Dermis microvascular lymphatic vessel endothelial cell (primary cell): ENCODE measurements at regions not wholly inside any gene's neighbourhood (a gene's known extent, or its start where the extent isn't known, plus 50 kb on each side); places are given as distances from the start of the nearest gene placed in this dataset.

Experiments used
- DNase-seq, 2 donors: peaks; one replicate each; pipeline versions ENCODE4 v3.0.0 to v3.0.0-alpha.2; 2010; ENCODE audit warnings: low read depth in 2 of 2

DNA sequence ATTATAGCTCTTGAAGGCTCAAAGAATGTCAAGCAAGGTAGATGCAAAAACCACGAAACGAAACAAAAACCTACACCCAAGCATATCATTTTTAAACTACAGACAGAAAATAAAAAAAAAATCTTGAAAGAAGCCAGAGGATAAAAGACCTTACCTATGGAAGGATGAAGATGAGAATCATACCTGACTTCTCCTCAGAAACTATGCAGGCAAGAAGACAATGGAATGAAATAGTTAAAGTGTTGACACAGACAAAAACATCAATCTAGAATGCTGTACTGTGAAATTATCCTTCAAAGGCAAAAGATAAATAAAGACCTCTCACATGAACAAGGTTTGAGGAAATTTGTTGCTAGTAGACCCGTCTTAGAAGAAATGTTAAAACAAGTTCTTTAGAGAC is 372.0 kb downstream of the ZIC4 start:
- no peak for DNase-seq

DNA sequence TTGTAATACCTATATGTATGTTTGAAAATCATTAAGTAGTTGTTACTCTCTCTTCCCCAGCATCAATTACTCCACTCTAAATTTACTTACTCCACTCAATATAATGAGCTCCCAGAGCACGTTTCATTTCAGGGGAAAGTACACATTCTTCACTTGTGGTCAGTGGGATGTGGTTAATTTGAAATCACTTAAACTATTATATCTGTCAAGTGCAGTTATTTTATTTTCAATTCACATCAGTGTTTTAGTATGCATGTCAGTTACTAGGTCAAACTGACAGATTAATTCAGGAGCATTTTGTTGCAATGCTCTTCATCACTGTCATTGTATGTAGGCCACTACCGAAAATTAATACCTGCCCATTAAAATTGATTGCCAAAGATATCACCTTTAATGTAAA is 376.1 kb downstream of the ZIC4 start:
- DNase-seq: no peak

DNA sequence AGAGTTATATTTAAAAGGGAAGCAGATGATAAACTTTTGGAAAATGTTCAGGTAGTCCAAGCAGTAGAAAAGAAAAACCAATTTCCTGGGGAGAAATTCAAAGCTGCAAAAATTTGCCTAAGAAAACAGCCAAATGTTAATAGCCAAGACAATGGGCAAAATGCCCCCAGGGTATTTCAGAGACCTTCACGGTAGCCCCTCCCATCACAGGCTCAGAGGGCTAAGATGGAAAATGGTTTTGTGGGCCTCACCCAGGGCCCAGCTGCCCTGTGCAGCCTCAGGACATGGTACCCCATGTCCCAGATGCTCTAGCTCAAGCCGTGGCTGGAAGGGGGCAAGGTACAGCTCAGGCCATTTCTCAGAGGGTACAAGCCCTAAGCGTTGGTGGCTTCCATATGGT is 391.0 kb downstream of the ZIC4 start:
- DNase-seq: no peak

DNA sequence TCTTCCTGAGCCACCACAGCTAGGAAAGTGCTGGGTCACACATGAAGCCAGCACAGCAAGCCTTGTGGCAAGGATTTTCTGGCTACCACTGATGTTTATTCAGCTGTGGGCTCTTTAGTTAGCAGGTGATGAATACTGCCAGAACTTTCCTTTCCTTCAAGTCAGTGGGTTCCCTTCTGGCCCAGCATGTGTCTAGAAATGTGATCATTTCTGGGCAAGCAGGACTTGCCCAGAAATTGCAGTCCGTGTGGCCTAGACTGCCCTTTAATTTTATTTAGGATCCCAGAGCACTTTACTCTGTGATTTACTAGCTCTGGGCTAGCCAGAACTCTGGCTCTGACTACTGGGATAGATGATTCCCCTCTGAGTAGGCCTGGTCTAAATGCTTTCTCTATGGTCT is 397.5 kb downstream of the ZIC4 start:
- no peak for DNase-seq

DNA sequence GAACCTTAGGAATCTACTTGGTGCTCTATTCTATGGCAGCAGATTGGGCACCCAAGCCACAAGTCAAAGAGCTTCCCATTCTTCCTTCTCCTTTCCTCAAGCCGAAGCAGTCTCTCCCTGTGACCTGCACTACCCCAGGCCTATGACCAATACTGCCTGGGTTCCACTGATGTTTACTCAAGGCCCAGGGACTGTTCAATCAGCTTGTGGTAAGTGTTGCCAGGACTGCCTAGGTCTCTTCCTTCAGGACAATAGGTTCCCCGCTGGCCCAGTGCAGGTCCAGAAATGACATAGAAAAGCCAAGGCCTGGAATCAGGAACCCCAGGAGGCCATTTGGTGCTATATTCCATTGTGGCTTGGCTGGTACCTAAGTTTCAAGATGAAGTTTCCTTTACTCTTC is 397.9 kb downstream of the ZIC4 start:
- DNase-seq: no peak

DNA sequence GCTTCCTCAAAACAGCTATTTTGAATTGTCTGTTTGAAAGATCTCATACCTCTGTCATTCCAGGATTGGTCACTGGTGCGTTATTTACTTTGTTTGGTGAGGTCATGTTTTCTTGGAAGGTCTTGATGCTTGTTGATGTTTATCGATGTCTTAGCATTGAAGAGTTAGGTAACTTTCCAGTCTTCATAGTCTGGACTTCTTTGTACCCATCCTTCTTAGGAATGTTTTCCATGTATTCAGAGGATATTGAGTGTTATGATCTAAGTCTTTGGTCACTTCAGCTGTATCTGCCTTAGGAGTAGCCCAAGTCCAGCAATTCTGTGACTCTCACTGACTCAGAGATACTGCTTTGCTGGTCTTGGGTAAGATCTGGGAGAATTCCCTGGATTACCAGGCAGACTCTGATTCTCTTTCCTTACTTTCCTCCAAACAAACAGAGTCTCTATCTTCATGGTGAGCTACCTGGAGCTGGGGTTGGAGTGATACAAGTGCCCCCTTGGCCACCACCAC is 398.6 kb downstream of the ZIC4 start:
- no peak for DNase-seq

DNA sequence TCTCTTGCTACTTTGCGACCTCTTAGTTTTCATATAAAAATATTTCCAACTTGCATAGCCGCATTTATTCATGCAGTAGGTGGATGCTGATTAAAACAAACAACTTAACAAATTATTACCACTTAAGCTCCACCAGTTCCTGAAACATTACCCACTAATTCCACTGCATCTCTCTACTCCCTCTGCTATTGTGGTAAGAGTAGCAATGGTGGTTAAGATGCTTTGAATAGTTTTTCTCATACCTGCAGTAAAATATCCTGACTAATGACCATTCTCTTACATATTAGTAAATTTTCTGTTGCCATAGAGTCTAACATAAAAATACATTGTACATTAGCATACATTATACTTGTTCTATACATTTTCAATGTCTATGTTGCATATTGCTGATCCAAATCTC is 397.6 kb upstream of the PLSCR5 start:
- DNase-seq: no peak

DNA sequence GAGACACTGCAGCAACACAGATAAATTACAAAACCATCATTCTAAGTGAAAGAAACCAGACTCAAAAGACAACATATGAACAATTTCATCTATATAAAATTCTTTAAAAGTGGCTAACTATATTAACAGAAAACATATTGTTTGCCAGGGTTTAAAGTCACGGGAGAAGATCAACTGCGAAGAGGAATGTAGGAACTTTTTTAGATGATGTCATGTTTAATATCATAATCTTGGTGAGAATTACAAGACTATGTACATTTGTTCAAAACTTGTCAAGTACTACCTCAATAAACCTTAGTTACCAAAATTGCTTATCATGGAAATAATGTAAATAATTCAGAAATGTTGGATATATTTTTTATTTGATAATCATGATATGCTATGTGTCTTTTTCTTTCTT is 395.1 kb upstream of the PLSCR5 start:
- no peak for DNase-seq

DNA sequence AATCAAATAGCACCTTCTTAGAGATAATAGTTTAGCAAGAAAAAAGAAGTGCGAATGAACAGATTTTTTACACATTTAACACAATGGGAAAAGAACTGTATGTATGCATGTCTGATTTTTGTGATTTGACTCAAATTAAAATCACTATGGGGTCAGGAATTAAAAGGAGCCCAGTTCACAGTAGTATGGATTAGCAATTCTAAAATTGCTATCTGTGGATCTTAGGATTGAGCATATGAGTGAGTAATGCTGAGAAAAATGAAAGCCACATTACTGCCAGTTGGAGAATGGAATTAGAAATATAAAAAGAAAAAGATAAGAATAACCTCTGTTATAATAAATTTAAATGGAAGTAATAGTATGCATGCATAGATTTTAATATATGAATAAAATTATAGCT is 386.8 kb upstream of the PLSCR5 start:
- DNase-seq: no peak

DNA sequence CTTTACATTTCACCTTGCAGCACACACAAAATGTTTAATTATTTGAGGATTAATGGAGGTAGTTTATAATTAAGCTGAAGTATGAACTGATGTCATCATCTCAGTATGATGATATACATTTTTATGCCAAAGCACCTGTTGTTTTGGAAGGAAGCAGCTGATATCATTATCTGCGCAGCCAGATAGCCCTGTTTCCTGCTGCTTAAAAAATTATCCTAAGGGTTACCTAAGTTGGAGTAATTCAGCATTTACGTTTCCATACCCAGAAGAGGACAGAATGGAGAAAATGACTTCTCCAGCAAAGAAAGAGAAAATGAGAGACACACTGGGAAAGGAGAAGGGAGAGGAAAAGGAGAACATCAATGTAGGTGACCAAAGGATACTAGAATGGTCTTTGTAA is 370.3 kb upstream of the PLSCR5 start:
- peak; percentile 9 to 52 for DNase-seq

DNA sequence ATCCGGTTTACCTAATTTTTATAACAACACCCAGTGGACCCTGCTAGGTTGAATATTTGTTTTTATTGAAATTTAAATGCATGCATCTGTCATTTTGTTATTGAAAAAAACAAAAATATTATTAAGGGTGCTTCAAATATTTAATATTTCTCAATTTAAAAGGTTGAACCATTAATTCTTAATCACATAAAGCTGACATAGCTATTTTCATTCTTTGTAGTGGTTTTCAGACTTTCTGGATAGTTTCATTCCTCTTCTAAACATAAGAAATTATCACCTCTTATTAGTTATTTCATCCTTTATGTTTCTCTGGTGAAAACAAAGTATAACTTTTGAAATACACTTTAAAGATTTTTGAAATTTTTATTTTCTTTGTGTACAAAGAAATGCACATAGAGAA is 369.9 kb upstream of the PLSCR5 start:
- no peak for DNase-seq

DNA sequence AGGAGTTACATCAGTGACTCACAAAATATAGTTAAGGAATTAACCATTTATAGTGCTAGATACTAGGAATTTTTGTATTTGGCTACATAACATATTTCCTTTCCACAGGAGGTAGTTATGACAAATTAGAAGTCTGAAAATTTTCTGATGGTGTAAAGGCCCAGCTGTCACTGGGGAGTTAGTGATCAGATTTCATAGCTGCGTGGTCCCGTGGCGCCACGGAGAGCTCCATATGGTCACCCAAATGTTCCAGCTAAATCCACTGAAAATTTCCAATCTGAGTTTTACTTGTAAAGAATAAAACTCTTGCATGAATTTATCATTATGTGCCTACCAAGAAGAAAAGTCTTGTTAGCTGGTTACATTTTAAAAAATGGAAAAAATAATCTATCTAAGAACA is 368.9 kb upstream of the PLSCR5 start:
- DNase-seq: no peak

DNA sequence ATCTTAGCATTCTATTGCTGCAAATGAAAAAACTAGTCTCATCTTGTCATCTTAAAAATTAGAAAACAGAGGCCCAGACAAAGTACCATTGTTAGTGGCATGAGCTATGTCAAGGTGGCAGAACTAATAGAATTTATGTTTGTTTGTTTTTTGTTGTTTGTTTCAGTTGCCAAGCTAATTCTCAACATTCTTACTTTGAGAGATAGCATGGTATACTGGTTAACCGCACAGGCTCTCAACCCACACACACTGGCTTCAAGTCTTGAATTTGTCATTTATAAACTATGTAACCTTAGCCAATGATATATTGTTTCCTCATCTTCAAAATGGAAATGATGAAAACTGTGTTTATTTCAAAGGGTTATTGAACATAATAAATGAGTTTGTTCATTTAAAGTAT is 367.6 kb upstream of the PLSCR5 start:
- no peak for DNase-seq

DNA sequence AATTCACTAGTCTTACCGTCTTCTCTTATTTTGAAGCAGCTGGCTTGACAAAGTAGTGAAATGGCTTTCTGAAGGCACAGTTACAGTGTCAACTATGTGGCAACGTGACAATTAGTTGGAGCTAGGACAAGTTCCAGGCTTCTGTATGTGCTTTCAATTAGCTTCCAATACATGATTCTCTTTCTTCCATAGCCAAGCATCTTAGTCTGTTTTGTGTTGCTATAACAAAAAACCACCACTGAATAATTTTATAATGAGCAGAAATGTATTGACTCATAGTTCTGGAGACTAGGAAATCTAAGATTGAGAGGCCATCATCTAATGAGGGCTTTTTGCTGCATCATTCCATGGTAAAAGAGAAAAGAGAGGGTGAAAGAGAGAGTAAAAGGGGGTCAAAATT is 365.1 kb upstream of the PLSCR5 start:
- no peak for DNase-seq

DNA sequence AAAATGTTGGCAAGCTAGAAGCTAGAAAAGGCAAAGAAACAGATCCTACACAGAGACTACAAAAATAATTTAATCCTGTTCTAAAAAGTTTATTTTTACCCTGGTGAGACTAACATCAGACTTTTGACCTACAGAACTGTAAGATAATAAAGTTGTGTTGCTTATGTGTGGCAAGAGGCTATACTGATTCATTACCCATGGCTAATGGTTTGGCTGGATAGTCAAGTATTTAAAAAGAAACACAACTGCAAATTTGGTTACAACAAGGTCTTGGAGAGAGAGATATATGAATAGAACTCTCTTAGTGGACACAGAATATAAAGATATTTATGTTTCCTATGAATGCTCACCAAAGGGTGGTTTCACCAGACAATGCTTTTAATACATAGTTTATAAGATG is 364.2 kb upstream of the PLSCR5 start:
- DNase-seq: no peak

DNA sequence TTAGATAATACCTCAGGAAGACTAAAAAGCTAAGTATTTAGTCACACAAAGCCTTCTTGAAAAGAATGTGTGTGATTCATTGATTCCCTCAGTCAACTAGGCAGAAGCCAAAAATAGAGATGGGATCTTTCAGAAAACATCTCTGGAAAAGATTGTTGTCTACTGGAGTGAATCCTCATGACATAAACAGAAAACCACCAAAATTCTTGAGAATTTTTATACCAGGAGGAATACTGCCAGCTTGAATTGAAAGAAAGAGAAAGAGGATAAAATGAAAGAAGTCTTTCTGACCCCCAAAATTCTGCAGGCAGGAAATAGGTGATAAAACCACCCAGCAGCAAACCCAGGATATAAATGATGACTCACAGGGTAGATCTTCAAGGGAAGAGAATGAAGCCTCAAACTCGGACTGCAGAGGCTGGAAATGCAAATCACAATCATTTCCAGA is 363.1 kb upstream of the PLSCR5 start:
- peak in 1 of 2 donors; percentile 45 for DNase-seq

DNA sequence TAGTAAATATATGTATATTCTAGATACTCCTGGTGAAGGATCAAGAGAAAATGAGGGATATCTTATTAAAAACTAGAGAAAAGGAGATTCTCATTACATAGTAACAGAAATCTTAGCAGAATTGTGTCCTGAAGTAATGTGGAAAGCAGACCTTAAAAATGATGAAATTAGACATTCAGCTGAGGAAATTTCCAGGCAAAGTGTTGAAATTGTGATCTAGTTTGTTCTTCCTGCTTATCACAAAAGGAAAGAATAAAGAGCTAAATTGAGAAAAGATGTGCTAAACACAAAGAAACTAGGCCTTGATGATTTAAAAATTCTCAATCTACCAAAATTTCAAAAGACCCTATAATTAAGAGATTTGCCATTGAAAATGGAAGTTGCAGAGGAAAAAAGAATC is 362.6 kb upstream of the PLSCR5 start:
- DNase-seq: no peak

DNA sequence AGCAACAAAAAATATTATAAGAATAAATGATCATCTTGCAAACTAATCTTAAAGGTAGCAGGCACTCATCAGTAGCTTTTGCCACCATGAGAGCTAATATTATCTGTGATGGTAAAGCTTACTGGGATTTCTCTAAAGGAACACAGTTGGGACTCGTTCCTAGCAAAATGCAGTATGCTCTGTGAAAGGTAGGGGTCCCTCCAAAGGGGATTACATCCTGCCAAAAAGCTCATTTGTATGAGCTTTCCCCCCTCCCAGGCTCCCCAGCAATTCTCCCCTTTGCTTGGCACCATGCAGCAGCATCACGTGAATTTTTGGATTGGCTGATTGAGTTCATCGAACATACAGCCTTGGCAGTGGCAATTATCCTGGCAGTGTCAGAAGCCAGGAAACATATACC is 361.0 kb upstream of the PLSCR5 start:
- no peak for DNase-seq

DNA sequence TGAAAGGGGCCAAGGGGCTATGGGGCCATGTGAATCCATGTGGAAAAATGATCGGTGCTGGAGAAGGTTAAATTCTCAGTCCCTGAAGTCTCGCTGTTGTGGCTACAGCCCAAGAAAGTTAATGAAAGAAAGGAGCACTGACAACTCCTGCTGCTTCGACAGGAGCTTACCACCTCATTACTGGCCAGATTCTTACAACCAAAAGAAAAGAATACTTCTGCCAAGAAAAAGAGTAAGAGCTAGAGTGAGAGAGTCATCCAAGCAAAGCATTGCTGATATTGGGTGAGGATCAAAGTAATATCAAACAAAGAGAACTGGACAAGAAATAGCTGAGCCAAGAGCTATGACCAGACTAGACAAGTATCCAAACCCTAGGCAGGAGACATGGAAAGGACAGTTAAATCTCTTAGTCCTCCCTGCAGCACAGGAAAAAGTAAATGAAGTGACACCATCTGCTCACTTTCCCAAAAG is 348.4 kb upstream of the PLSCR5 start:
- DNase-seq: no peak

DNA sequence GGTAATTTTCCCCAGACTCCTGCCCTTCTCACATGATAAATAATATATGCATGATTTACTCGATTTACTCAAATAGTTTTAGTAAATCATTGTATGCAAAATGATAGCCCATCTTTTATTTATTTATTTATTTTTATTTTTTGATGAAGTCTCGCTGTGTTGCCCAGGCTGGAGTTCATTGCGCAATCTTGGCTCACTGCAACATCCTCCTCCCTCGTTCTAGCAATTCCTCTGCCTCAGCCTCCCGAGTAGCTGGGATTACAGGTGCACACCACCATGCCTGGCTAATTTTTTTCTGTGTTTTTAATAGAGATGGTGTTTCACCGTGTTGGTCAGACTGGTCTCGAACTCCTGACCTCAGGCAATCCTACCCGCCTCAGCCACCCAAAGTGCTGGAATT is 343.8 kb upstream of the PLSCR5 start:
- no peak for DNase-seq

DNA sequence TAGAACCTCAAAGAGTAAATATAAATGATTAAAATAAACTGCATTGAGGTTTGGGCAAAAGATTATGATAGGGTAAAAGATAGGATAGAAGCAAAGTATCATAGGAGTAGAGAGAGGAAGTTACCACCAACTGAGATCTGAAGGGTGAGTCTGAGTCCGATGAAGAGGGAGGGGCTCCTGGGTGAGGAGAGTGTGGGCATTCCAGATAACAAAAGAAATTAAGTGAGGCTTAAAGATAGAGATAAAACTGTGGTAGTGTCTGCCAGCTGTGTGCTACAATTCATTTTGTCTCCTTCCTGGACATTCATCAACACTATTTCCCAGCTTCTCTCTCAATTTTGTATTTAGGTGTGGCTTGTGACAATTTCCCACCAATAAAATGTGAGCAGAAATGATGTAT is 343.0 kb upstream of the PLSCR5 start:
- DNase-seq: no peak

DNA sequence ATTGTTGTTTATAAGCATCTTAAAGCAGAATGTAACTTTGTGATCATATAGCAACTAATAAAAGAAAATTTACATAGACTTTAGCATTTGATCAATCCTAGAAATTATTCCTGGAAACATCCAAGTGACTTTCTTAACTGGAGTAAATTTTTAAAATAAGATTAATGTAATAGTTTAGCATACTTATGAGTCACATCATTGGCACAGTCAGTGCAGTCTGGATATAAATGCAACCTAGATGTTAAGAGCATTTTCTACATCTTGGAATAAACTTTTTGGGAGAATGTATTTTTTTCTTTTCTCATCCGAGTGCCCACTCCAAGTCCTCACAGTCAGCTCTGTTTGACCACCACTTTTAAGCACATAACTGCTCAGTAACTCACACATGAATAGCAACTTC is 324.6 kb upstream of the PLSCR5 start:
- no peak for DNase-seq

DNA sequence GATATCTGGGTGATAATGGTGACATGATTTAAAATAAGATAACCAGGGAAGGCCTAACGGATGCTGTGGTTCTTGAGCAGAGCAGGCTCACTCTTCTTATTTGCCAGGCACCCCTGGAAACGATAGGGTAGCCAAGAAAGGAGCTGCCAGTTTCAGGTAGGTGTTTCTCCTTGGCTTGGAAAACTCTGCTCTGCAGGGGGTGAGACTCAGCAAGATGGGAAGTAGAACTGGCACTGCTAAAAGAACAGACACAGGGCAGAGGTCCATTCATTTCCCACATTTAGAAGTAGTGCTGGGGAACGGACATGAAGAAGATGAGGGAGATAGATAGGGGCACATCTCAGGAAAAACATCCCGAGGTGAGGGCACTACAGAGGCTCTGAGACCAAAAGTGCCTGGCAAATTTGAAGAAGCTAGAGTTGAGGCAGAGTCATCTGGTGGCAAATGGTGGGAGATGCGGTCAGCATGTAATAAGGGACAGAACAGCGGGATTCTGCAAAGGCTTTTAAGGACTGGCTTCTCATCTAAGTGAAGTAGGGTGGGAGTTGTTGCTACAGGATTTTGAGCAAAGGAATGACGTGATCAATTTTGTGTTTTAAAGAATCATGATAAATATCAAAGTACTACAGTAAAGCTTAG is 323.4 kb upstream of the PLSCR5 start:
- DNase-seq: no peak

DNA sequence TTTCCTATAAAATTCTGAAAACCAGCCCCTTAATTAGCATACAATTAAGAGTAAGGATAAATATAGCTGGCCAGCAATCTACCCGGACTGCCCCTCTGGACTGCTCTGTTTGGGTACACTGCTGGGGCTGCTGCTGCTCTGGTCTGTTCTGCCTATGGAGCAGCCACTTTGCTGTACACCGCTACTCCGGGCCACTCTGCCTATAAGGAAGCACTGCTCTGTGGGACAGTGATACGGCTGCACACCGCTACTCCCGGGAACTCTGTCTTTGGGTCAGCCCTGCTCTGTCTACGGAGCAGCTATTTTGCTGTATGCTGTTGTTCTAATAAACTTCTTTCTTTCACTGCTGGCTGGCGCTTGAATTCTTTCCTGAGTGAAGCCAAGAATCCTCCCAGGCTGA is 316.5 kb upstream of the PLSCR5 start:
- no peak for DNase-seq
